Osteocyte (in vitro differentiated cells): ENCODE measurements at regions not wholly inside any gene's neighbourhood (a gene's known extent, or its start where the extent isn't known, plus 50 kb on each side); places are given as distances from the start of the nearest gene placed in this dataset.

ENCODE experiments used
- DNase-seq: peaks from one replicate; pipeline ENCODE4 v3.0.0; 2021; ENCODE audit warnings: mixed read lengths; ENCODE audit not compliant: unreplicated experiment; ENCODE audit errors: extremely low spot score
- H3K27ac Mint-ChIP-seq: one replicate; pipeline ENCODE4 v1.8.0; 2021; ENCODE audit warnings: mild to moderate bottlenecking, mixed read lengths; ENCODE audit not compliant: unreplicated experiment
- H3K27me3 Mint-ChIP-seq: one replicate; pipeline ENCODE4 v1.8.0; 2021; ENCODE audit warnings: mixed read lengths; ENCODE audit not compliant: unreplicated experiment
- H3K36me3 Mint-ChIP-seq: one replicate; pipeline ENCODE4 v1.8.0; 2021; ENCODE audit warnings: mixed read lengths; ENCODE audit not compliant: unreplicated experiment
- H3K4me1 Mint-ChIP-seq: one replicate; pipeline ENCODE4 v1.8.0; 2021; ENCODE audit warnings: mixed read lengths; ENCODE audit not compliant: unreplicated experiment
- H3K4me3 Mint-ChIP-seq: one replicate; pipeline ENCODE4 v1.8.0; 2021; ENCODE audit warnings: mild to moderate bottlenecking, moderate library complexity, mixed read lengths; ENCODE audit not compliant: unreplicated experiment
- H3K9me3 Mint-ChIP-seq: one replicate; pipeline ENCODE4 v1.8.0; 2021; ENCODE audit warnings: mixed read lengths; ENCODE audit not compliant: unreplicated experiment
- CTCF ChIP-seq: fragments of 200-600 bp; sonication (generic); IDR thresholded peaks from 2 replicates; pipeline ENCODE4 v1.5.0; 2021; ENCODE audit warnings: antibody characterized with exemption, mild to moderate bottlenecking, moderate library complexity

GRCh38 chr3:61442696-61443095 lies 118.7 kb upstream of the PTPRG start:
- DNase-seq = no peak
- no peak for TF ChIP-seq CTCF
- H3K27me3 Mint-ChIP-seq = peaks cover 38% of the 10 kb centered on the region
- peaks cover 5% of the 10 kb centered on the region for H3K4me1 Mint-ChIP-seq
- H3K36me3 Mint-ChIP-seq = no peaks in the 10 kb centered on the region
- H3K27ac Mint-ChIP-seq = no peak overlapping the region
- no peaks in the 10 kb centered on the region for H3K9me3 Mint-ChIP-seq
- H3K4me3 Mint-ChIP-seq = no peak overlapping the region

GRCh38 chr3:61443886-61444285 lies 117.5 kb upstream of the PTPRG start:
- Mint-ChIP-seq H3K27me3 (peaks cover 31% of the 10 kb centered on the region), H3K4me1 (peaks cover 5% of the 10 kb centered on the region), H3K27ac (no peak overlapping the region), H3K36me3 (no peaks in the 10 kb centered on the region), H3K9me3 (no peaks in the 10 kb centered on the region), H3K4me3 (no peak overlapping the region)
- DNase-seq = no peak
- TF ChIP-seq CTCF = no peak

GRCh38 chr3:61444782-61445181 lies 116.6 kb upstream of the PTPRG start:
- Mint-ChIP-seq H3K27ac (no peak overlapping the region), H3K4me3 (no peak overlapping the region), H3K27me3 (peaks cover 35% of the 10 kb centered on the region), H3K9me3 (no peaks in the 10 kb centered on the region), H3K36me3 (no peaks in the 10 kb centered on the region), H3K4me1 (peaks cover 5% of the 10 kb centered on the region)
- no peak for TF ChIP-seq CTCF
- DNase-seq = no peak

- TF ChIP-seq CTCF = no peak
- H3K4me1 Mint-ChIP-seq = peaks cover 5% of the 10 kb centered on the region
- H3K9me3 Mint-ChIP-seq = no peaks in the 10 kb centered on the region
- H3K27me3 Mint-ChIP-seq = peaks cover 28% of the 10 kb centered on the region
- no peaks in the 10 kb centered on the region for H3K36me3 Mint-ChIP-seq
- DNase-seq = no peak
- no peak overlapping the region for H3K4me3 Mint-ChIP-seq
- no peak overlapping the region for H3K27ac Mint-ChIP-seq
These were observed 115.4 kb upstream of the PTPRG start for GRCh38 chr3:61445924-61446323.

GRCh38 chr3:61446341-61446740 lies 115.0 kb upstream of the PTPRG start:
- no peak overlapping the region for H3K27ac Mint-ChIP-seq
- TF ChIP-seq CTCF = no peak
- H3K27me3 Mint-ChIP-seq = peaks cover 24% of the 10 kb centered on the region
- H3K36me3 Mint-ChIP-seq = no peaks in the 10 kb centered on the region
- no peak for DNase-seq
- H3K9me3 Mint-ChIP-seq = no peaks in the 10 kb centered on the region
- H3K4me1 Mint-ChIP-seq = peaks cover 5% of the 10 kb centered on the region
- H3K4me3 Mint-ChIP-seq = no peak overlapping the region
